IPS-18c (cell line): ENCODE measurements at regions not wholly inside any gene's neighbourhood (a gene's known extent, or its start where the extent isn't known, plus 50 kb on each side); places are given as distances from the start of the nearest gene placed in this dataset.

Experiments used
- H3K4me3 ChIP-seq: 2 replicates; pipeline ENCODE4 v1.7.0; 2013; ENCODE audit warnings: low read depth, mild to moderate bottlenecking, low read length, moderate library complexity; ENCODE audit not compliant: insufficient read depth
- H3K9me3 ChIP-seq: one replicate; pipeline ENCODE4 v1.6.1; 2013; ENCODE audit warnings: mild to moderate bottlenecking, low read length, moderate library complexity; ENCODE audit not compliant: control insufficient read depth, insufficient read depth

GRCh38 chr13:22175241-22175640, 504.4 kb downstream of the FGF9 start:
- no peak overlapping the region for H3K4me3 ChIP-seq
- H3K9me3 ChIP-seq, result no peaks in the 10 kb centered on the region

GRCh38 chr13:22175815-22176214, 504.9 kb downstream of the FGF9 start:
- H3K4me3 ChIP-seq, result no peak overlapping the region
- H3K9me3 ChIP-seq, result no peaks in the 10 kb centered on the region

- H3K9me3 ChIP-seq, result no peaks in the 10 kb centered on the region
Measured at GRCh38 chr13:22176968-22177520, 506.2 kb downstream of the FGF9 start.

GRCh38 chr13:22178878-22179277, 508.0 kb downstream of the FGF9 start:
- Histone ChIP-seq H3K9me3 (no peaks in the 10 kb centered on the region), H3K4me3 (no peak overlapping the region)

More at GRCh38 chr13:22176968-22177520, 506.2 kb downstream of the FGF9 start:
- H3K4me3 ChIP-seq, result no peak overlapping the region

- Histone ChIP-seq H3K4me3 (no peak overlapping the region), H3K9me3 (no peaks in the 10 kb centered on the region)
Measured at GRCh38 chr13:22187329-22187728, 516.5 kb downstream of the FGF9 start.

- Histone ChIP-seq H3K9me3 (no peaks in the 10 kb centered on the region), H3K4me3 (no peak overlapping the region)
Measured at GRCh38 chr13:22189176-22190048, 518.5 kb downstream of the FGF9 start.

GRCh38 chr13:22193070-22193469, 522.2 kb downstream of the FGF9 start:
- H3K9me3 ChIP-seq, result no peaks in the 10 kb centered on the region

GRCh38 chr13:22194106-22194805, 523.4 kb downstream of the FGF9 start:
- Histone ChIP-seq H3K9me3 (no peaks in the 10 kb centered on the region), H3K4me3 (no peak overlapping the region)

More at GRCh38 chr13:22193070-22193469, 522.2 kb downstream of the FGF9 start:
- no peak overlapping the region for H3K4me3 ChIP-seq

GRCh38 chr13:22195726-22196125, 524.9 kb downstream of the FGF9 start:
- Histone ChIP-seq H3K4me3 (no peak overlapping the region), H3K9me3 (no peaks in the 10 kb centered on the region)

- H3K4me3 ChIP-seq, result no peak overlapping the region
Measured at GRCh38 chr13:22196777-22197176, 525.9 kb downstream of the FGF9 start.

GRCh38 chr13:22198001-22198400, 527.1 kb downstream of the FGF9 start:
- H3K9me3 ChIP-seq, result no peaks in the 10 kb centered on the region
- H3K4me3 ChIP-seq, result no peak overlapping the region

More at GRCh38 chr13:22196777-22197176, 525.9 kb downstream of the FGF9 start:
- H3K9me3 ChIP-seq, result no peaks in the 10 kb centered on the region

GRCh38 chr13:22198641-22199217, 527.9 kb downstream of the FGF9 start:
- no peaks in the 10 kb centered on the region for H3K9me3 ChIP-seq
- H3K4me3 ChIP-seq, result no peak overlapping the region

GRCh38 chr13:22200440-22200839, 529.6 kb downstream of the FGF9 start:
- no peaks in the 10 kb centered on the region for H3K9me3 ChIP-seq
- no peak overlapping the region for H3K4me3 ChIP-seq

- no peaks in the 10 kb centered on the region for H3K9me3 ChIP-seq
- H3K4me3 ChIP-seq, result no peak overlapping the region
Measured at GRCh38 chr13:22201375-22201925, 530.6 kb downstream of the FGF9 start.

GRCh38 chr13:22210134-22210930, 539.5 kb downstream of the FGF9 start:
- Histone ChIP-seq H3K9me3 (peaks cover 2% of the 10 kb centered on the region), H3K4me3 (no peak overlapping the region)

GRCh38 chr13:22211876-22212275, 541.0 kb downstream of the FGF9 start:
- H3K4me3 ChIP-seq, result no peak overlapping the region
- peaks cover 2% of the 10 kb centered on the region for H3K9me3 ChIP-seq

GRCh38 chr13:22212576-22212975, 541.7 kb downstream of the FGF9 start:
- Histone ChIP-seq H3K9me3 (peaks cover 2% of the 10 kb centered on the region), H3K4me3 (no peak overlapping the region)
